Body of pancreas (tissue), 4 donors: ENCODE measurements at regions not wholly inside any gene's neighbourhood (a gene's known extent, or its start where the extent isn't known, plus 50 kb on each side); places are given as distances from the start of the nearest gene placed in this dataset.

Experiments used
- CTCF ChIP-seq, 7 experiments: fragments of 450-650 bp in 4 of 7; fragments of 200-600 bp in 3 of 7; sonication (generic) in 3 of 7; IDR thresholded peaks; one replicate each; pipeline ENCODE4 v1.5.1; 2016 to 2019; ENCODE audit warnings: antibody characterized with exemption in 7 of 7
- POLR2A ChIP-seq, 3 donors: fragments of 450-650 bp; IDR thresholded peaks; one replicate each; pipeline ENCODE4 v1.6.1; 2016; ENCODE audit warnings: antibody characterized with exemption in 3 of 3, mild to moderate bottlenecking in 2 of 3

DNA sequence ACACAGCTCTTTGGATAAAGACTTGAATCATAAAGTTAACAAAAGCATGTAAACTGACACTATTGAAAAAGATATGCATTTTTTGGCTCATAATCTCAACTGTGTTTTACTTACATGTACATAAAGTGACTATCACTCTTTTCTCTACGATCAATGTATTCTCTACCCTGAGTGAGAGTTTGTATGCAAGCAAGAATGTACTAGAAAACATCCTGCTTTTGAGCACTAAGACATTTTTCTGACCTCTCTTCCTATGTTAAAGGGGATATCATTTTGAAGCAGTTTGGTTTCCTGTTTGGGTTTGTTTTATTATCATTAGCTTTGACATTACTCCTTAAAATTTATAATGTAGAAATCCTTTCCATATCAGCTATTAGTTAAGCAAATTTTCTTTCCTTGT lies 910.8 kb downstream of the C6orf118 start:
- TF ChIP-seq CTCF (IDR thresholded peaks at IDR 0.05) (no peak), POLR2A (IDR thresholded peaks at IDR 0.05) (no peak)
